Esophagus squamous epithelium (tissue), 4 donors: ENCODE measurements at regions not wholly inside any gene's neighbourhood (a gene's known extent, or its start where the extent isn't known, plus 50 kb on each side); places are given as distances from the start of the nearest gene placed in this dataset.

Source experiments
- POLR2A ChIP-seq, 4 donors: fragments of 450-650 bp; IDR thresholded peaks; one replicate each; pipeline ENCODE4 v1.6.1; 2017; ENCODE audit warnings: antibody characterized with exemption in 4 of 4, mild to moderate bottlenecking in 4 of 4, moderate library complexity in 3 of 4
- TF ChIP-seq, protein P1 (sequence below), 6 experiments: fragments of 450-650 bp in 4 of 6; fragments of 200-600 bp in 2 of 6; sonication (generic) in 2 of 6; IDR thresholded peaks; one replicate each; pipeline ENCODE4 v1.5.1; 2016 to 2019; ENCODE audit warnings: antibody characterized with exemption in 6 of 6, mild to moderate bottlenecking in 4 of 6, moderate library complexity in 4 of 6

DNA sequence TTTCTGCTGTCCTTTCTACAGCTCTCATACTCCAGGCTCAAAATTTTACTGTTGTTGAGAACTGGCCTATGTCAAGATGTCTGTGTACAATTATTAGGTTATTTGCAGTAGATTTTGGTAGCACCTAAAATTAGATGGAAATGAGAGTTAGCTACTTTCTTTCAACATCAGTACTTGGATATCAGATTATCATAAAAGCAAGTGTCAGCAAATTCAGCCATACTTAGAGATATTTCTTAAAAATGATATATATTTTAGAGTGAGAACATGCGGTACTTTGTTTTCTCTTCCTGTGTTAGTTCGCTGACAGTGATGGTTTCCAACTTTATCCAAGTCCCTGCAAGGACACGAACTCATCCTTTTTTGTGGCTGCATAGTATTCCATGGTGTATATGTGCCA, 351.8 kb upstream of the LRRC7 start:
- TF ChIP-seq, protein P1, sequence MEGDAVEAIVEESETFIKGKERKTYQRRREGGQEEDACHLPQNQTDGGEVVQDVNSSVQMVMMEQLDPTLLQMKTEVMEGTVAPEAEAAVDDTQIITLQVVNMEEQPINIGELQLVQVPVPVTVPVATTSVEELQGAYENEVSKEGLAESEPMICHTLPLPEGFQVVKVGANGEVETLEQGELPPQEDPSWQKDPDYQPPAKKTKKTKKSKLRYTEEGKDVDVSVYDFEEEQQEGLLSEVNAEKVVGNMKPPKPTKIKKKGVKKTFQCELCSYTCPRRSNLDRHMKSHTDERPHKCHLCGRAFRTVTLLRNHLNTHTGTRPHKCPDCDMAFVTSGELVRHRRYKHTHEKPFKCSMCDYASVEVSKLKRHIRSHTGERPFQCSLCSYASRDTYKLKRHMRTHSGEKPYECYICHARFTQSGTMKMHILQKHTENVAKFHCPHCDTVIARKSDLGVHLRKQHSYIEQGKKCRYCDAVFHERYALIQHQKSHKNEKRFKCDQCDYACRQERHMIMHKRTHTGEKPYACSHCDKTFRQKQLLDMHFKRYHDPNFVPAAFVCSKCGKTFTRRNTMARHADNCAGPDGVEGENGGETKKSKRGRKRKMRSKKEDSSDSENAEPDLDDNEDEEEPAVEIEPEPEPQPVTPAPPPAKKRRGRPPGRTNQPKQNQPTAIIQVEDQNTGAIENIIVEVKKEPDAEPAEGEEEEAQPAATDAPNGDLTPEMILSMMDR (IDR thresholded peaks at IDR 0.05), result no peak
- no peak for TF ChIP-seq POLR2A (IDR thresholded peaks at IDR 0.05)
